IMR-90 (cell line): ENCODE measurements at regions not wholly inside any gene's neighbourhood (a gene's known extent, or its start where the extent isn't known, plus 50 kb on each side); places are given as distances from the start of the nearest gene placed in this dataset.

Experiments used
- ATAC-seq: fragments of 200-7000 bp; cut with Tn5 transposase; 2 replicates; pipeline ENCODE4 v1.9.1; 2020; ENCODE audit warnings: low read depth, mild to moderate bottlenecking, moderate library complexity
- BruUV-seq: library from RNA; stranded (reverse); fragments of 400-500 nt; replicated peaks from 2 replicates; lab custom pipeline; 2021; lab: Mats Ljungman, UMichigan
- CTCF ChIA-PET: fragments of 300-600 bp; formaldehyde crosslinking; extraction: SDS; loops from one replicate; lab custom pipeline; 2021; ENCODE audit warnings: antibody characterized with exemption; lab: Yijun Ruan, JAX
- POLR2A ChIA-PET: fragments of 300-600 bp; sonication (Branson Sonifier 250); formaldehyde crosslinking; loops from one replicate; lab custom pipeline; 2022; ENCODE audit warnings: antibody characterized with exemption; ENCODE audit not compliant: unreplicated experiment; lab: Charles Lee
- DNase-seq: peaks from one replicate; pipeline ENCODE4 v3.0.0; 2013
- H2AFZ ChIP-seq: replicated peaks from 2 replicates; pipeline ENCODE3; 2013; ENCODE audit warnings: low read length, mild to moderate bottlenecking; ENCODE audit not compliant: poor library complexity
- H2AK5ac ChIP-seq: 2 replicates; pipeline ENCODE4 v1.6.1; 2013; ENCODE audit warnings: low read depth, low read length, inconsistent platforms
- H2AK9ac ChIP-seq: replicated peaks from 2 replicates; pipeline ENCODE3; 2013; ENCODE audit warnings: mild to moderate bottlenecking, low read depth, low read length, moderate library complexity; ENCODE audit not compliant: poor library complexity
- H2BK120ac ChIP-seq: 2 replicates; pipeline ENCODE4 v1.6.1; 2013; ENCODE audit warnings: low read depth, low read length, inconsistent platforms
- H2BK15ac ChIP-seq: 3 replicates; pipeline ENCODE4 v1.6.1; 2013; ENCODE audit warnings: low read depth, low read length, inconsistent platforms
- H2BK20ac ChIP-seq: 2 replicates; pipeline ENCODE4 v1.6.1; 2013; ENCODE audit warnings: low read depth, mild to moderate bottlenecking, inconsistent platforms, low read length, moderate library complexity
- H2BK5ac ChIP-seq: 2 replicates; pipeline ENCODE4 v1.6.1; 2013; ENCODE audit warnings: mild to moderate bottlenecking, low read depth, low read length, inconsistent platforms; ENCODE audit not compliant: poor library complexity, severe bottlenecking
- H3K14ac ChIP-seq: replicated peaks from 2 replicates; pipeline ENCODE4 v1.6.1; 2013; ENCODE audit warnings: low read depth, low read length, inconsistent platforms
- H3K18ac ChIP-seq: 2 replicates; pipeline ENCODE4 v1.6.1; 2013; ENCODE audit warnings: low read depth, low read length, control low read depth
- H3K23ac ChIP-seq: 2 replicates; pipeline ENCODE4 v1.6.1; 2013; ENCODE audit warnings: low read depth, low read length, inconsistent platforms
- H3K27ac ChIP-seq: 2 replicates; pipeline ENCODE4 v1.5.1; 2013; ENCODE audit warnings: mild to moderate bottlenecking, control low read depth, low read length; ENCODE audit not compliant: insufficient read depth
- H3K27me3 ChIP-seq: 2 replicates; pipeline ENCODE4 v1.6.1; 2013; ENCODE audit warnings: low read length; ENCODE audit not compliant: control insufficient read depth, insufficient read depth
- H3K36me3 ChIP-seq: 2 replicates; pipeline ENCODE4 v1.6.1; 2013; ENCODE audit warnings: low read length, mixed read lengths; ENCODE audit not compliant: control insufficient read depth, insufficient read depth
- H3K4ac ChIP-seq: 2 replicates; pipeline ENCODE4 v1.6.1; 2013; ENCODE audit warnings: low read depth, low read length, inconsistent platforms
- H3K4me1 ChIP-seq: 2 replicates; pipeline ENCODE4 v1.6.1; 2013; ENCODE audit warnings: low read length, mixed read lengths; ENCODE audit not compliant: control insufficient read depth, insufficient read depth
- H3K4me2 ChIP-seq: 2 replicates; pipeline ENCODE4 v1.6.1; 2013; ENCODE audit warnings: low read depth, mild to moderate bottlenecking, control low read depth, low read length, moderate library complexity
- H3K4me3 ChIP-seq: 2 replicates; pipeline ENCODE4 v1.5.1; 2013; ENCODE audit warnings: low read depth, mild to moderate bottlenecking, control low read depth, low read length, moderate library complexity; ENCODE audit not compliant: insufficient read depth
- H3K56ac ChIP-seq: 2 replicates; pipeline ENCODE4 v1.6.1; 2013; ENCODE audit warnings: low read length, inconsistent platforms; ENCODE audit not compliant: insufficient read depth; ENCODE audit errors: extremely low read depth
- H3K79me1 ChIP-seq, 2 experiments: 2 replicates each; pipeline ENCODE4 v1.6.1; 2013; ENCODE audit warnings: low read length in 2 of 2, inconsistent platforms in 1 of 2, low read depth in 1 of 2
- H3K9ac ChIP-seq: 2 replicates; pipeline ENCODE4 v1.6.1; 2013; ENCODE audit warnings: low read depth, low read length, control low read depth
- H3K9me1 ChIP-seq: 2 replicates; pipeline ENCODE4 v1.6.1; 2013; ENCODE audit warnings: low read length, inconsistent platforms; ENCODE audit not compliant: insufficient read depth
- H3K9me3 ChIP-seq: 2 replicates; pipeline ENCODE4 v1.6.1; 2013; ENCODE audit warnings: low read length; ENCODE audit not compliant: control insufficient read depth, insufficient read depth
- H4K20me1 ChIP-seq: 2 replicates; pipeline ENCODE4 v1.6.1; 2013; ENCODE audit warnings: low read length, inconsistent platforms; ENCODE audit not compliant: insufficient read depth
- H4K5ac ChIP-seq: 2 replicates; pipeline ENCODE4 v1.6.1; 2013; ENCODE audit warnings: mild to moderate bottlenecking, low read depth, low read length, control low read depth
- H4K8ac ChIP-seq, 2 experiments: 2 replicates each; pipeline ENCODE4 v1.6.1; 2013; ENCODE audit warnings: low read depth in 2 of 2, low read length in 2 of 2, control low read depth in 1 of 2, inconsistent platforms in 1 of 2
- H4K91ac ChIP-seq: 2 replicates; pipeline ENCODE4 v1.6.1; 2013; ENCODE audit warnings: low read depth, low read length, inconsistent platforms; ENCODE audit not compliant: insufficient read depth
- BHLHE40 ChIP-seq: fragments of 150-350 bp; IDR thresholded peaks from 2 replicates; pipeline ENCODE4 v1.6.1; 2016; ENCODE audit warnings: mild to moderate bottlenecking, low read depth, low read length
- CEBPB ChIP-seq: IDR thresholded peaks from 2 replicates; pipeline ENCODE4 v1.6.1; 2012; ENCODE audit warnings: low read depth, low read length, improper control_type of control experiment
- CHD1 ChIP-seq: IDR thresholded peaks from 2 replicates; pipeline ENCODE4 v1.6.1; 2012; ENCODE audit warnings: low read depth, low read length, improper control_type of control experiment
- ELK1 ChIP-seq: fragments of 150-350 bp; IDR thresholded peaks from 2 replicates; pipeline ENCODE4 v1.6.1; 2016; ENCODE audit warnings: low read depth, mild to moderate bottlenecking, low read length, moderate library complexity, borderline replicate concordance
- FOS ChIP-seq: fragments of 150-350 bp; IDR thresholded peaks from 2 replicates; pipeline ENCODE4 v1.6.1; 2016; ENCODE audit warnings: low read depth, low read length
- MAFK ChIP-seq: IDR thresholded peaks from 2 replicates; pipeline ENCODE4 v1.6.1; 2012; ENCODE audit warnings: low read depth, low read length, improper control_type of control experiment
- MAZ ChIP-seq: IDR thresholded peaks from 2 replicates; pipeline ENCODE4 v1.6.1; 2012; ENCODE audit warnings: low read depth, mild to moderate bottlenecking, low read length, improper control_type of control experiment, moderate library complexity, borderline replicate concordance
- RFX5 ChIP-seq: IDR thresholded peaks from 2 replicates; pipeline ENCODE4 v1.8.0; 2012; ENCODE audit warnings: low read depth, mild to moderate bottlenecking, low read length, moderate library complexity
- USF2 ChIP-seq: fragments of 150-350 bp; IDR thresholded peaks from 2 replicates; pipeline ENCODE4 v1.6.1; 2017; ENCODE audit warnings: mild to moderate bottlenecking, antibody characterized with exemption, low read length, low read depth
- WGBS, 2 experiments: methylation state at CpG; one replicate each; pipeline versions ENCODE4 v1.1.5 to v1.1.7; 2013; ENCODE audit warnings: missing lambda C conversion rate in 2 of 2; ENCODE audit not compliant: insufficient read length in 1 of 2; ENCODE audit errors: extremely low coverage in 2 of 2; 5-methylcytosine and 5-hydroxymethylcytosine counted together
- dilution Hi-C: fragments of 300-500 bp; cut with HindIII; formaldehyde crosslinking; loops from one replicate; pipeline ENCODE4 v1.14.3; 2018; ENCODE audit warnings: low sequenced_read_pairs; ENCODE audit not compliant: unreplicated experiment
- in situ Hi-C: fragments of 300-500 bp; cut with MboI; formaldehyde crosslinking; loops from 3 replicates; pipeline ENCODE4 v1.14.3; 2019; ENCODE audit warnings: low sequenced_read_pairs, inconsistent platforms, mixed read lengths
- intact Hi-C: fragments of 100-400 bp; cut with micrococcal nuclease; formaldehyde crosslinking; loops from 2 replicates; pipeline ENCODE4 v1.10.0; 2022

GRCh38 chrX:120813982-120814381 lies 61.7 kb downstream of the CT47B1 start:
- Histone ChIP-seq H3K9ac (no peak overlapping the region), H2AFZ (no peak overlapping the region), H4K20me1 (no peaks in the 10 kb centered on the region), H4K91ac (no peak overlapping the region), H2BK120ac (no peak overlapping the region), H2BK15ac (no peak overlapping the region), H3K9me1 (no peaks in the 10 kb centered on the region), H3K18ac (no peak overlapping the region), H2BK20ac (no peak overlapping the region), H3K4ac (no peak overlapping the region), H3K4me3 (no peak overlapping the region), H3K27me3 (no peaks in the 10 kb centered on the region), H2AK9ac (no peak overlapping the region), H2BK5ac (no peak overlapping the region), H3K4me2 (no peak overlapping the region), H3K79me1 (no peaks in the 10 kb centered on the region), H3K36me3 (no peaks in the 10 kb centered on the region), H3K14ac (no peak overlapping the region), H3K27ac (no peak overlapping the region), H3K56ac (no peak overlapping the region), H4K8ac (no peak overlapping the region), H3K4me1 (no peaks in the 10 kb centered on the region), H2AK5ac (no peak overlapping the region), H4K5ac (no peak overlapping the region), H3K23ac (no peak overlapping the region), H3K9me3 (no peaks in the 10 kb centered on the region)
- in situ Hi-C loops = no loop called here
- no peak for TF ChIP-seq MAZ
- TF ChIP-seq ELK1 = no peak
- TF ChIP-seq USF2 = no peak
- no peak for TF ChIP-seq CHD1
- TF ChIP-seq CEBPB = no peak
- no peak for TF ChIP-seq MAFK
- TF ChIP-seq BHLHE40 = no peak
- no peak for TF ChIP-seq RFX5
- TF ChIP-seq FOS = no peak
- ChIA-PET POLR2A (no interaction called here), CTCF (no interaction called here)
- no CpG with 5 or more reads among the region's 5 CpGs for WGBS, 2 experiments
- no peak for ATAC-seq
- BruUV-seq = no TSS peak
- intact Hi-C loops = no loop called here
- dilution Hi-C loops = no loop called here
- no peak for DNase-seq
